ENCODE measurements at regions not wholly inside any gene's neighbourhood (a gene's known extent, or its start where the extent isn't known, plus 50 kb on each side); places are given as distances from the start of the nearest gene placed in this dataset.

DNA sequence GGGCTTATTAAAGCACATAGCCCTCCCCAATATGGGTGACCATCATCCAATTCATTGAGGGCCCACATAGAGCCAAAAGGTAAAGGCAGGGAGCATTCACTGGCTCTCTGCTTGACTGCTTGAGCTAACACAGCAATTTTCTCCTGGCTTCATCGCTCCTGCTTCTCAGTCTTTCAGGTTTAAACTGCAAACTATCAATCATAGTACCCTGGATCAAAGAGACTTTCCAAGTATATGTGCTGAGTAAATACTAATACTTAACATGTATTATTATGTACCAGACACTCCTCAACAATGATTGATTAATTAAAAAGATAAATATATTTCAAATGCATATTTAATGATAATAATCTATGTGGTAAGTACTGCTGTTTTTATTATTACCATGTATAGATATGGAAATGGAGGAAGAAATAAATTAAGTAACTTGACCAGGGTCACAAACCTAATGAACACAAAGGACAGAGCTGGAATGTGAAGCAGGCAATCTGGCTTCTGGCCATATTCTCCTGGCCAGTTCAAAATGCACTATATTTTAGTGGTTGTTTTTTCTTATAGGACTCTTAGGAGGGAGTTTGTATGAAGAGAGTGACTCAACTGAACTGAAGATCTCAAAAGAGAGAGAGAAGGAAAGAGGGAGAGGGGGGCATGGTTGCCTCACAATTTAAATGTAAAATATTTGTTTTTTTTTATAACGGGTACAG lies 1197.3 kb downstream of the TECRL start:
- TF ChIP-seq, protein P1, sequence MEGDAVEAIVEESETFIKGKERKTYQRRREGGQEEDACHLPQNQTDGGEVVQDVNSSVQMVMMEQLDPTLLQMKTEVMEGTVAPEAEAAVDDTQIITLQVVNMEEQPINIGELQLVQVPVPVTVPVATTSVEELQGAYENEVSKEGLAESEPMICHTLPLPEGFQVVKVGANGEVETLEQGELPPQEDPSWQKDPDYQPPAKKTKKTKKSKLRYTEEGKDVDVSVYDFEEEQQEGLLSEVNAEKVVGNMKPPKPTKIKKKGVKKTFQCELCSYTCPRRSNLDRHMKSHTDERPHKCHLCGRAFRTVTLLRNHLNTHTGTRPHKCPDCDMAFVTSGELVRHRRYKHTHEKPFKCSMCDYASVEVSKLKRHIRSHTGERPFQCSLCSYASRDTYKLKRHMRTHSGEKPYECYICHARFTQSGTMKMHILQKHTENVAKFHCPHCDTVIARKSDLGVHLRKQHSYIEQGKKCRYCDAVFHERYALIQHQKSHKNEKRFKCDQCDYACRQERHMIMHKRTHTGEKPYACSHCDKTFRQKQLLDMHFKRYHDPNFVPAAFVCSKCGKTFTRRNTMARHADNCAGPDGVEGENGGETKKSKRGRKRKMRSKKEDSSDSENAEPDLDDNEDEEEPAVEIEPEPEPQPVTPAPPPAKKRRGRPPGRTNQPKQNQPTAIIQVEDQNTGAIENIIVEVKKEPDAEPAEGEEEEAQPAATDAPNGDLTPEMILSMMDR (conservative IDR thresholded peaks at IDR 0.05; ENCODE audit: low read depth in 2 of 2): no peak
- TF ChIP-seq EZH2 (IDR thresholded peaks at IDR 0.05; ENCODE audit: low read depth, unreplicated experiment): no peak
- TF ChIP-seq POLR2AphosphoS5 (IDR thresholded peaks at IDR 0.05; ENCODE audit: low read depth): no peak
- no peak for TF ChIP-seq JUNB (IDR thresholded peaks at IDR 0.05; ENCODE audit: unreplicated experiment)
- TF ChIP-seq EZH2phosphoT487 (IDR thresholded peaks at IDR 0.05; ENCODE audit: unreplicated experiment): no peak
